Brain microvascular endothelial cell (primary cell): ENCODE measurements at regions not wholly inside any gene's neighbourhood (a gene's known extent, or its start where the extent isn't known, plus 50 kb on each side); places are given as distances from the start of the nearest gene placed in this dataset.

Experiments
- DNase-seq: peaks from one replicate; pipeline ENCODE4 v3.0.0-alpha.2; 2020
- H3K27ac ChIP-seq: fragments of 250-450 bp; sonication (Bioruptor Pico); 2 replicates; pipeline ENCODE4 v1.5.1; 2020; ENCODE audit warnings: mild to moderate bottlenecking, moderate library complexity
- H3K27me3 ChIP-seq: fragments of 250-450 bp; sonication (Bioruptor Pico); replicated peaks from 2 replicates; pipeline ENCODE4 v1.5.1; 2020; ENCODE audit warnings: mild to moderate bottlenecking
- H3K36me3 ChIP-seq: fragments of 250-450 bp; sonication (Bioruptor Pico); replicated peaks from 2 replicates; pipeline ENCODE4 v1.5.1; 2020; ENCODE audit warnings: mild to moderate bottlenecking
- H3K4me3 ChIP-seq: 2 replicates; pipeline ENCODE4 v1.5.1; 2011; ENCODE audit warnings: low read depth, mild to moderate bottlenecking, control low read depth, low read length, moderate library complexity
- CTCF ChIP-seq: IDR thresholded peaks from 2 replicates; pipeline ENCODE4 v1.5.1; 2011; ENCODE audit warnings: low read depth, mild to moderate bottlenecking, moderate library complexity, low read length, control low read depth, inconsistent platforms; ENCODE audit errors: missing control alignments
- in situ Hi-C: cut with HindIII; loops from 2 replicates; pipeline ENCODE4 v1.10.0; 2017; ENCODE audit warnings: low sequenced_read_pairs, low pct_ligation_motif_present

- in situ Hi-C loops: no loop called here
- Histone ChIP-seq H3K36me3 (no peaks in the 10 kb centered on the region), H3K27ac (no peak overlapping the region), H3K27me3 (no peaks in the 10 kb centered on the region), H3K4me3 (no peak overlapping the region)
- no peak for DNase-seq
- no peak for TF ChIP-seq CTCF
These were observed 545.3 kb upstream of the SALL1 start for GRCh38 chr16:51696376-51696775.

GRCh38 chr16:51691109-51691508 lies 540.0 kb upstream of the SALL1 start:
- Histone ChIP-seq H3K27me3 (no peaks in the 10 kb centered on the region), H3K4me3 (no peak overlapping the region), H3K36me3 (no peaks in the 10 kb centered on the region), H3K27ac (no peak overlapping the region)
- in situ Hi-C loops: no loop called here
- TF ChIP-seq CTCF: no peak
- no peak for DNase-seq

DNA sequence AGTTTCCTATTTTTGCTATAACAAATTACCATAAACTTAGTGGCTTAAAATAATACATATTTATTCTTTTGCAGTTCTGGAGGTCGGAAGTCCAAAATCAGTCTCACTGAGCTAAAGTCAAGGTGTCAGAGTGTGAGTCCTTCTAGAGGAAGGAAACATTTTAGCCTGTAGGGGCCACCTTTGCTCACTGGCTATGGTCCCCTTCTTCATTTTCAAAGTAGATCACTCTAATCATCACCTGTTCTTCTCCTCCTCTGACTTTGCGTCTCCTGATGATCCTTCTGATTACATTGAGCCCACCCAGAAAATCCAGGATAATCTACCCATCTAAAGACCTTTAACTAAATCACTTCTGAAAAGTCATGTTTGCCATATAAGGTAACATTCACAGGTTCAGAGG lies 534.4 kb upstream of the SALL1 start:
- Histone ChIP-seq H3K36me3 (no peaks in the 10 kb centered on the region), H3K27me3 (no peaks in the 10 kb centered on the region), H3K4me3 (no peak overlapping the region), H3K27ac (no peak overlapping the region)
- in situ Hi-C loops: no loop called here
- no peak for DNase-seq
- no peak for TF ChIP-seq CTCF

- no peak overlapping the region for H3K27ac ChIP-seq
- TF ChIP-seq CTCF: no peak
- H3K4me3 ChIP-seq: no peak overlapping the region
- no peaks in the 10 kb centered on the region for H3K27me3 ChIP-seq
- H3K36me3 ChIP-seq: no peaks in the 10 kb centered on the region
- no peak for DNase-seq
- in situ Hi-C loops: no loop called here
These were observed 532.8 kb upstream of the SALL1 start for GRCh38 chr16:51683882-51684281.

DNA sequence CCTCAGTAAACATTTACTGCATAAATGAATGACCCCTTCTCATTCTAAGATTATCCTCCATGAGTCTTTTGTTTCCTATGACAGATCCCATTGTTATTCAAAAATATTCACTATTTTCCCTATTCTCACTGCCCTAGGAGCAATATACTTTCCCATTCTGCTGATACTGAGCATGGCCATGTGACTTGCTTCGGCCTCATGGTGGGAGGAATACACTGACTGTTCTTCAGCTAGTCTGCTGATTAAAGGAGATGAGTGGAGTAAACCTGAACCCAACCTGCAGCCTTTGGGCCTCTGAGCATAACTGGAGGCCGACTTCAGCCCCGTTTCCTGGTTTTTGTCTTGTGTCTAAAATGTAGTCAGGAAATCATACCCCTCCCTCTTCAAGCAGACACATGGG lies 531.8 kb upstream of the SALL1 start:
- H3K4me3 ChIP-seq: no peak overlapping the region
- in situ Hi-C loops: no loop called here
- TF ChIP-seq CTCF: no peak

DNA sequence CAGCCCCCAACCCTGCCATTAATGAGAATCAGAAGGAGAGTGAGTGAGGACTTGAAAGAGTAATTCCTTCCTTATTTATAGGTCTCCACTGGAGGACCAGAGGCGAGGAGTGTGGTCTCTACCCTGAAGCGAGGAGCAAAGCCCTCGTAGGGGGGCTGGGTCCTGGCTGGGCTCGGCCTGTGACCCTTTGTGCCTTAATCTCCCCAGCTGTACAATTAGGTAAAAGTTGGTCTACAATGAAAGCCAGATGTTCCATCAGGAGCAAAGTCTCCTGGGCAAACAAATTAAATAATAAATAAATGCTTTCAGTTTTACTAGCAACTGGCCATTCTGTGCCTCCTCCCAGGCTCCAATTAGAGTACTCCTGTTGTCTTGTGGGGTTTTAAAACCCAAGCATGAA lies 523.5 kb upstream of the SALL1 start:
- Histone ChIP-seq H3K27ac (no peak overlapping the region), H3K27me3 (no peaks in the 10 kb centered on the region), H3K4me3 (no peak overlapping the region), H3K36me3 (no peaks in the 10 kb centered on the region)
- TF ChIP-seq CTCF: no peak
- in situ Hi-C loops: no loop called here
- DNase-seq: no peak

More for the DNA sequence above, 531.8 kb upstream of the SALL1 start:
- H3K27ac ChIP-seq: no peak overlapping the region
- DNase-seq: no peak
- H3K36me3 ChIP-seq: no peaks in the 10 kb centered on the region
- H3K27me3 ChIP-seq: no peaks in the 10 kb centered on the region
